H9 (cell line): ENCODE measurements at regions not wholly inside any gene's neighbourhood (a gene's known extent, or its start where the extent isn't known, plus 50 kb on each side); places are given as distances from the start of the nearest gene placed in this dataset.

Experiments
- DNase-seq: peaks from one replicate; pipeline ENCODE4 v3.0.0-alpha.2; 2017
- H2AFZ ChIP-seq: one replicate; pipeline ENCODE4 v1.6.1; 2013; ENCODE audit warnings: mild to moderate bottlenecking, low read length, control low read depth, moderate library complexity
- H2AK5ac ChIP-seq: 2 replicates; pipeline ENCODE4 v1.6.1; 2013; ENCODE audit warnings: low read length, control low read depth, mixed read lengths; ENCODE audit not compliant: insufficient read length
- H2BK120ac ChIP-seq: one replicate; pipeline ENCODE4 v1.6.1; 2013; ENCODE audit warnings: low read depth, mild to moderate bottlenecking, low read length, control low read depth, inconsistent platforms; ENCODE audit not compliant: poor library complexity, severe bottlenecking
- H2BK12ac ChIP-seq: 2 replicates; pipeline ENCODE4 v1.6.1; 2013; ENCODE audit warnings: low read length, control low read depth, mixed read lengths, low read depth; ENCODE audit not compliant: insufficient read length
- H2BK15ac ChIP-seq: 2 replicates; pipeline ENCODE4 v1.6.1; 2013; ENCODE audit warnings: low read depth, low read length, control low read depth
- H2BK20ac ChIP-seq: one replicate; pipeline ENCODE4 v1.6.1; 2013; ENCODE audit warnings: low read depth, mild to moderate bottlenecking, low read length, control low read depth, inconsistent platforms; ENCODE audit not compliant: poor library complexity, severe bottlenecking
- H2BK5ac ChIP-seq: 2 replicates; pipeline ENCODE4 v1.6.1; 2013; ENCODE audit warnings: low read length, control low read depth, mixed read lengths; ENCODE audit not compliant: insufficient read length
- H3K14ac ChIP-seq: 2 replicates; pipeline ENCODE4 v1.6.1; 2013; ENCODE audit warnings: low read length, control low read depth; ENCODE audit not compliant: insufficient read depth
- H3K18ac ChIP-seq: 2 replicates; pipeline ENCODE4 v1.6.1; 2013; ENCODE audit warnings: low read depth, mild to moderate bottlenecking, mixed read lengths, low read length, control low read depth; ENCODE audit not compliant: insufficient read length
- H3K23ac ChIP-seq: 2 replicates; pipeline ENCODE4 v1.6.1; 2013; ENCODE audit warnings: low read length, control low read depth, mixed read lengths, low read depth; ENCODE audit not compliant: insufficient read length
- H3K23me2 ChIP-seq: 2 replicates; pipeline ENCODE4 v1.6.1; 2013; ENCODE audit warnings: low read depth, mild to moderate bottlenecking, mixed read lengths, low read length, control low read depth; ENCODE audit not compliant: insufficient read length, poor library complexity, severe bottlenecking
- H3K27ac ChIP-seq: 2 replicates; pipeline ENCODE4 v1.5.1; 2013; ENCODE audit warnings: low read length, control low read depth, mixed read lengths, low read depth; ENCODE audit not compliant: insufficient read length
- H3K27me3 ChIP-seq: 2 replicates; pipeline ENCODE4 v1.6.1; 2013; ENCODE audit warnings: low read length, control low read depth, inconsistent platforms; ENCODE audit not compliant: insufficient read depth
- H3K4ac ChIP-seq: 2 replicates; pipeline ENCODE4 v1.6.1; 2013; ENCODE audit warnings: low read depth, mild to moderate bottlenecking, control low read depth, inconsistent platforms, low read length, moderate library complexity
- H3K4me1 ChIP-seq: 2 replicates; pipeline ENCODE4 v1.6.1; 2013; ENCODE audit warnings: low read length, control low read depth, inconsistent platforms; ENCODE audit not compliant: insufficient read depth
- H3K4me2 ChIP-seq: 2 replicates; pipeline ENCODE4 v1.6.1; 2013; ENCODE audit warnings: low read length, control low read depth, mixed read lengths; ENCODE audit not compliant: insufficient read length, insufficient read depth
- H3K56ac ChIP-seq: 2 replicates; pipeline ENCODE4 v1.6.1; 2013; ENCODE audit warnings: low read depth, mild to moderate bottlenecking, mixed read lengths, low read length, control low read depth; ENCODE audit not compliant: insufficient read length
- H3K79me1 ChIP-seq: 2 replicates; pipeline ENCODE4 v1.6.1; 2013; ENCODE audit warnings: low read depth, mild to moderate bottlenecking, moderate library complexity, low read length, control low read depth, inconsistent platforms; ENCODE audit not compliant: insufficient read depth, poor library complexity, severe bottlenecking
- H3K79me2 ChIP-seq: 2 replicates; pipeline ENCODE4 v1.6.1; 2013; ENCODE audit warnings: low read length, control low read depth, inconsistent platforms; ENCODE audit not compliant: insufficient read depth
- H3K9ac ChIP-seq: 2 replicates; pipeline ENCODE4 v1.6.1; 2013; ENCODE audit warnings: low read length, control low read depth, mixed read lengths; ENCODE audit not compliant: insufficient read length; ENCODE audit errors: extremely low read depth
- H3K9me3 ChIP-seq: one replicate; pipeline ENCODE4 v1.6.1; 2013; ENCODE audit warnings: low read depth, low read length, inconsistent platforms; ENCODE audit not compliant: control insufficient read depth
- H3T11ph ChIP-seq: one replicate; pipeline ENCODE4 v1.6.1; 2013; ENCODE audit warnings: mild to moderate bottlenecking, low read length, control low read depth, inconsistent platforms
- H4K20me1 ChIP-seq: one replicate; pipeline ENCODE4 v1.6.1; 2013; ENCODE audit not compliant: control insufficient read depth, insufficient read length, insufficient read depth
- H4K5ac ChIP-seq: 2 replicates; pipeline ENCODE4 v1.6.1; 2013; ENCODE audit warnings: low read depth, mild to moderate bottlenecking, mixed read lengths, low read length, control low read depth; ENCODE audit not compliant: insufficient read length
- H4K8ac ChIP-seq: replicated peaks from 2 replicates; pipeline ENCODE4 v1.6.1; 2013; ENCODE audit warnings: low read length, control low read depth, mixed read lengths, low read depth; ENCODE audit not compliant: insufficient read length
- H4K91ac ChIP-seq: 2 replicates; pipeline ENCODE4 v1.6.1; 2013; ENCODE audit warnings: low read depth, mild to moderate bottlenecking, moderate library complexity, mixed read lengths, low read length, control low read depth; ENCODE audit not compliant: insufficient read length
- H3K27ac Mint-ChIP-seq, 3 experiments: 2 replicates in 2 of 3; 3 replicates in 1 of 3; pipeline ENCODE4 v1.8.0; 2020 to 2021; ENCODE audit warnings: mixed read lengths in 3 of 3, mild to moderate bottlenecking in 1 of 3, moderate library complexity in 1 of 3
- H3K27me3 Mint-ChIP-seq: 2 replicates; pipeline ENCODE4 v1.8.0; 2021; ENCODE audit warnings: low read depth, mild to moderate bottlenecking, moderate library complexity, mixed read lengths
- H3K36me3 Mint-ChIP-seq, 3 experiments: 2 replicates in 2 of 3; 3 replicates in 1 of 3; pipeline ENCODE4 v1.8.0; 2020 to 2021; ENCODE audit warnings: low read depth in 3 of 3, mixed read lengths in 3 of 3; ENCODE audit not compliant: insufficient read depth in 1 of 3
- H3K4me1 Mint-ChIP-seq, 2 experiments: 2 replicates each; pipeline ENCODE4 v1.8.0; 2020; ENCODE audit warnings: mixed read lengths in 2 of 2
- H3K4me3 Mint-ChIP-seq, 2 experiments: 2 replicates in 1 of 2; 3 replicates in 1 of 2; pipeline ENCODE4 v1.8.0; 2020 to 2021; ENCODE audit warnings: mild to moderate bottlenecking in 2 of 2, mixed read lengths in 2 of 2, moderate library complexity in 1 of 2
- H3K9me3 Mint-ChIP-seq, 2 experiments: 2 replicates in 1 of 2; 3 replicates in 1 of 2; pipeline ENCODE4 v1.8.0; 2020; ENCODE audit warnings: mild to moderate bottlenecking in 2 of 2, mixed read lengths in 2 of 2, moderate library complexity in 1 of 2
- WGBS: extraction: QIAGEN DNeasy Blood & Tissue Kit; methylation state at CpG from one replicate; pipeline ENCODE4 v1.1.7; 2013; ENCODE audit warnings: missing lambda C conversion rate, low lambda C conversion rate, mixed read lengths; ENCODE audit not compliant: insufficient read length; ENCODE audit errors: extremely low coverage; 5-methylcytosine and 5-hydroxymethylcytosine counted together
- TF ChIP-seq, protein P1 (sequence below): fragments of 200-600 bp; sonication (generic); conservative IDR thresholded peaks from 3 replicates; pipeline ENCODE4 v1.8.0; 2021; ENCODE audit warnings: antibody characterized with exemption, mild to moderate bottlenecking

DNA sequence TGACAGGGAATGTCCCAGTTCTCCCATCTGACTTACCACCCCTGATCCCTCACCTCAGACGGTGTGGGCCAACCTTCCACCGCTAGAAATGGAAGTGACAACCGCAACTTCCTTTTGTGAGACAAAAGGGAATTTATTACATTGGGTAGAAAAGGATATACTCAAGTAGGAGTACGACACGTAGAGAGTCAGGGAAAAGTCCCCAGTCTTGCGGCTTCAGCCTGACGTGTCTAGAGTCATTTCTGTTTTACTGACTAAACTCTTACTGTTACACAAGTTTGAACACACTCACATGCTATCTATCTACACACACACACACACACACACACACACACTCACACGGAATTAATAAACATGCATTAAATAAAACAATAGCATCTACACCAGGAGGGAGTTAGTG lies 178.9 kb downstream of the COPRS start:
- no peak overlapping the region for H2BK15ac ChIP-seq
- H3K4me2 ChIP-seq, result no peak overlapping the region
- no peak overlapping the region for H2BK12ac ChIP-seq
- H3K18ac ChIP-seq, result no peak overlapping the region
- no peaks in the 10 kb centered on the region for H3K27me3 ChIP-seq
- Mint-ChIP-seq H3K27me3 (peaks cover 2% of the 10 kb centered on the region), H3K9me3 (peaks cover 0 to 5% of the 10 kb centered on the region in 2 experiments; a peak in 1 of 5 replicates), H3K27ac (no peak overlapping the region), H3K36me3 (no peaks in the 10 kb centered on the region; a peak in 1 of 7 replicates), H3K4me3 (no peak overlapping the region), H3K4me1 (no peaks in the 10 kb centered on the region)
- DNase-seq, result peak; percentile 18
- H3K9ac ChIP-seq, result no peak overlapping the region
- no peaks in the 10 kb centered on the region for H3K79me2 ChIP-seq
- no peak overlapping the region for H3K4ac ChIP-seq
- no peaks in the 10 kb centered on the region for H4K20me1 ChIP-seq
- H4K5ac ChIP-seq, result no peak overlapping the region
- no peaks in the 10 kb centered on the region for H3K9me3 ChIP-seq
- no peak overlapping the region for H3K56ac ChIP-seq
- H3T11ph ChIP-seq, result no peak overlapping the region
- H4K91ac ChIP-seq, result no peak overlapping the region
- H3K14ac ChIP-seq, result no peak overlapping the region
- no peak overlapping the region for H3K23ac ChIP-seq
- H4K8ac ChIP-seq, result no peak overlapping the region
- TF ChIP-seq, protein P1, sequence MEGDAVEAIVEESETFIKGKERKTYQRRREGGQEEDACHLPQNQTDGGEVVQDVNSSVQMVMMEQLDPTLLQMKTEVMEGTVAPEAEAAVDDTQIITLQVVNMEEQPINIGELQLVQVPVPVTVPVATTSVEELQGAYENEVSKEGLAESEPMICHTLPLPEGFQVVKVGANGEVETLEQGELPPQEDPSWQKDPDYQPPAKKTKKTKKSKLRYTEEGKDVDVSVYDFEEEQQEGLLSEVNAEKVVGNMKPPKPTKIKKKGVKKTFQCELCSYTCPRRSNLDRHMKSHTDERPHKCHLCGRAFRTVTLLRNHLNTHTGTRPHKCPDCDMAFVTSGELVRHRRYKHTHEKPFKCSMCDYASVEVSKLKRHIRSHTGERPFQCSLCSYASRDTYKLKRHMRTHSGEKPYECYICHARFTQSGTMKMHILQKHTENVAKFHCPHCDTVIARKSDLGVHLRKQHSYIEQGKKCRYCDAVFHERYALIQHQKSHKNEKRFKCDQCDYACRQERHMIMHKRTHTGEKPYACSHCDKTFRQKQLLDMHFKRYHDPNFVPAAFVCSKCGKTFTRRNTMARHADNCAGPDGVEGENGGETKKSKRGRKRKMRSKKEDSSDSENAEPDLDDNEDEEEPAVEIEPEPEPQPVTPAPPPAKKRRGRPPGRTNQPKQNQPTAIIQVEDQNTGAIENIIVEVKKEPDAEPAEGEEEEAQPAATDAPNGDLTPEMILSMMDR, result no peak
- no peaks in the 10 kb centered on the region for H3K4me1 ChIP-seq
- no CpG with 5 or more reads among the region's 8 CpGs for WGBS
- H2AFZ ChIP-seq, result no peak overlapping the region
- H2BK20ac ChIP-seq, result no peak overlapping the region
- no peak overlapping the region for H2BK120ac ChIP-seq
- no peaks in the 10 kb centered on the region for H3K23me2 ChIP-seq
- H2AK5ac ChIP-seq, result no peak overlapping the region
- H2BK5ac ChIP-seq, result no peak overlapping the region
- no peaks in the 10 kb centered on the region for H3K79me1 ChIP-seq
- no peak overlapping the region for H3K27ac ChIP-seq
